GM12878 (cell line): ENCODE measurements at regions not wholly inside any gene's neighbourhood (a gene's known extent, or its start where the extent isn't known, plus 50 kb on each side); places are given as distances from the start of the nearest gene placed in this dataset.

ENCODE experiments used
- BHLHE40 ChIP-seq, 2 experiments: fragments of 450-650 bp in 1 of 2; IDR thresholded peaks; 2 replicates each; pipeline ENCODE4 v1.6.1; 2011 to 2017; ENCODE audit warnings: low read depth in 2 of 2, borderline replicate concordance in 1 of 2, improper control_type of control experiment in 1 of 2, low read length in 1 of 2, mild to moderate bottlenecking in 1 of 2
- MYC ChIP-seq: IDR thresholded peaks from 2 replicates; pipeline ENCODE4 v1.6.1; 2011; ENCODE audit warnings: mild to moderate bottlenecking, low read length, moderate library complexity, inconsistent platforms; ENCODE audit not compliant: insufficient read depth, insufficient replicate concordance, insufficient read length, severe bottlenecking
- POLR2AphosphoS5 ChIP-seq: IDR thresholded peaks from 2 replicates; pipeline ENCODE4 v1.6.1; 2011; ENCODE audit warnings: mild to moderate bottlenecking, low read length, inconsistent platforms

GRCh38 chr2:149679286-149679685 is 91.7 kb upstream of the MMADHC start:
- TF ChIP-seq BHLHE40 (IDR thresholded peaks at IDR 0.05; ENCODE audit: borderline replicate concordance in 1 of 2, low read depth in 2 of 2, low read length in 1 of 2) (no peak), POLR2AphosphoS5 (no peak), MYC (no peak)
